ENCODE measurements at regions not wholly inside any gene's neighbourhood (a gene's known extent, or its start where the extent isn't known, plus 50 kb on each side); places are given as distances from the start of the nearest gene placed in this dataset.

DNA sequence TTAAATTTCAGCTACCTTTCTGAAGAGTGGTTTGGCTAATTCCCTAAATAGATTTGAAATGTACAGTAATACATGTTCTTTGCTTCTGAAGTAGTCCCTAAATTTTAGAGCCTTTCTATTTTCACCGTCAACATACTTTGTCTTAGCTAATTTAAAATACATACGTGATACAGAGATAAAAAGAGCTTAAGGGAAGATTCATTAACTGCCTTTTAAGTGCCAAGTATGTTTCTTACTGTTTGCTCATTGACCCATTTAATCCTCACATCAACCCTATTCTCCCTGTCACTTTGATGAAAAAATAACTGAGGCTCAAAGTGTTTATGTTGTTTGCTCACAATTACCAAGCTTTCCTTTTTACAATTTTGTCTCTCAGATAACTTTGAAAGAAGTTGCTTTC, 118.6 kb upstream of the CDH7 start:
- TF ChIP-seq, protein P1, sequence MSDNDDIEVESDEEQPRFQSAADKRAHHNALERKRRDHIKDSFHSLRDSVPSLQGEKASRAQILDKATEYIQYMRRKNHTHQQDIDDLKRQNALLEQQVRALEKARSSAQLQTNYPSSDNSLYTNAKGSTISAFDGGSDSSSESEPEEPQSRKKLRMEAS (IDR thresholded peaks at IDR 0.05; ENCODE audit: low read depth, low read length): no peak
- TF ChIP-seq, protein P2, sequence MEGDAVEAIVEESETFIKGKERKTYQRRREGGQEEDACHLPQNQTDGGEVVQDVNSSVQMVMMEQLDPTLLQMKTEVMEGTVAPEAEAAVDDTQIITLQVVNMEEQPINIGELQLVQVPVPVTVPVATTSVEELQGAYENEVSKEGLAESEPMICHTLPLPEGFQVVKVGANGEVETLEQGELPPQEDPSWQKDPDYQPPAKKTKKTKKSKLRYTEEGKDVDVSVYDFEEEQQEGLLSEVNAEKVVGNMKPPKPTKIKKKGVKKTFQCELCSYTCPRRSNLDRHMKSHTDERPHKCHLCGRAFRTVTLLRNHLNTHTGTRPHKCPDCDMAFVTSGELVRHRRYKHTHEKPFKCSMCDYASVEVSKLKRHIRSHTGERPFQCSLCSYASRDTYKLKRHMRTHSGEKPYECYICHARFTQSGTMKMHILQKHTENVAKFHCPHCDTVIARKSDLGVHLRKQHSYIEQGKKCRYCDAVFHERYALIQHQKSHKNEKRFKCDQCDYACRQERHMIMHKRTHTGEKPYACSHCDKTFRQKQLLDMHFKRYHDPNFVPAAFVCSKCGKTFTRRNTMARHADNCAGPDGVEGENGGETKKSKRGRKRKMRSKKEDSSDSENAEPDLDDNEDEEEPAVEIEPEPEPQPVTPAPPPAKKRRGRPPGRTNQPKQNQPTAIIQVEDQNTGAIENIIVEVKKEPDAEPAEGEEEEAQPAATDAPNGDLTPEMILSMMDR (IDR thresholded peaks at IDR 0.05; ENCODE audit: low read depth, low read length): no peak
- no peak for TF ChIP-seq POLR2A (IDR thresholded peaks at IDR 0.05; ENCODE audit: extremely low read depth, insufficient read length)
- TF ChIP-seq MYC (IDR thresholded peaks at IDR 0.05; ENCODE audit: low read depth, low read length): no peak
- no peak for DNase-seq (ENCODE audit: low read depth)
- no peak overlapping the region for H3K4me3 ChIP-seq (ENCODE audit: low read depth, low read length)

GRCh38 chr18:65631766-65632165, 119.0 kb upstream of the CDH7 start:
- H3K4me3 ChIP-seq (ENCODE audit: low read depth, low read length): no peak overlapping the region
- no peak for DNase-seq (ENCODE audit: low read depth)
- no peak for TF ChIP-seq MYC (IDR thresholded peaks at IDR 0.05; ENCODE audit: low read depth, low read length)
- TF ChIP-seq, protein P2 (IDR thresholded peaks at IDR 0.05; ENCODE audit: low read depth, low read length): no peak
- TF ChIP-seq, protein P1 (IDR thresholded peaks at IDR 0.05; ENCODE audit: low read depth, low read length): no peak
- TF ChIP-seq POLR2A (IDR thresholded peaks at IDR 0.05; ENCODE audit: extremely low read depth, insufficient read length): no peak

GRCh38 chr18:65628390-65628789, 122.4 kb upstream of the CDH7 start:
- H3K4me3 ChIP-seq (ENCODE audit: low read depth, low read length): no peak overlapping the region
- TF ChIP-seq, protein P2 (IDR thresholded peaks at IDR 0.05; ENCODE audit: low read depth, low read length): no peak
- TF ChIP-seq POLR2A (IDR thresholded peaks at IDR 0.05; ENCODE audit: extremely low read depth, insufficient read length) (no peak), MYC (IDR thresholded peaks at IDR 0.05; ENCODE audit: low read depth, low read length) (no peak)
- TF ChIP-seq, protein P1 (IDR thresholded peaks at IDR 0.05; ENCODE audit: low read depth, low read length): no peak
- no peak for DNase-seq (ENCODE audit: low read depth)

- DNase-seq (ENCODE audit: low read depth): no peak
- TF ChIP-seq, protein P2 (IDR thresholded peaks at IDR 0.05; ENCODE audit: low read depth, low read length): no peak
- TF ChIP-seq POLR2A (IDR thresholded peaks at IDR 0.05; ENCODE audit: extremely low read depth, insufficient read length) (no peak), MYC (IDR thresholded peaks at IDR 0.05; ENCODE audit: low read depth, low read length) (no peak)
- TF ChIP-seq, protein P1 (IDR thresholded peaks at IDR 0.05; ENCODE audit: low read depth, low read length): no peak
- H3K4me3 ChIP-seq (ENCODE audit: low read depth, low read length): no peak overlapping the region
These were observed 127.1 kb upstream of the CDH7 start for GRCh38 chr18:65623676-65624075.

GRCh38 chr18:65622436-65622835, 128.4 kb upstream of the CDH7 start:
- DNase-seq (ENCODE audit: low read depth): no peak
- H3K4me3 ChIP-seq (ENCODE audit: low read depth, low read length): no peak overlapping the region
- TF ChIP-seq MYC (IDR thresholded peaks at IDR 0.05; ENCODE audit: low read depth, low read length) (no peak), POLR2A (IDR thresholded peaks at IDR 0.05; ENCODE audit: extremely low read depth, insufficient read length) (no peak)

DNA sequence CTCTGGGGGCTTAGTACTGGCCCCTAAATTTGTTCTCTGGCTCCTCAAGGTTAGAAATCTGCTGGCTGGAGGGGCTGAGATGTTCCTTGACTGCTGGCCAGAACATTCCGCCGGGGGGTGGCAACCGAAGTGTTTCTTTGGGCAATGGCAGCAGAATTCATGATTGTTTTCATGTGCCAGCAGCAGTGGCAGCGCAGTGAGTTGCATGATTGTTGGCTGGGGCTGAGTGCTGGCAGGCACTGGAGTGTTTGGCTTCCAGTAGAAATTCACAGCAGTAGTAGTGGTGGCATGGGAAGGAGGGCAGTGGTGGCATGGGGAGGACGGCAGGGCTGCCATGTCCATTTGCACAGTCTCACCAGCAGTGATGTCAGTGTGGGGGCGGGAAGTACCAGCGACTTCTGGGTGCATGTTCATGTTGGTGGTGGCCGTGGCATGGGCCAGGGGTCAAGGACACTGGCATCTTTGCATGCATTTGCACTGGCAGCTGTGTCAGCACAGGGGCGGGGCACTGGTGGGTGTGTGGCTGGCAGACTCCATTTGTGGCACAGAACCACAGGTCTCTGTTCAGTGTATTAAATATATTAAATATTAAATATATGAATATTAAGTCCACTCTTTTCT, 130.6 kb upstream of the CDH7 start:
- TF ChIP-seq, protein P2 (IDR thresholded peaks at IDR 0.05; ENCODE audit: low read depth, low read length): no peak
- TF ChIP-seq POLR2A (IDR thresholded peaks at IDR 0.05; ENCODE audit: extremely low read depth, insufficient read length): no peak
- TF ChIP-seq, protein P1 (IDR thresholded peaks at IDR 0.05; ENCODE audit: low read depth, low read length): no peak
- TF ChIP-seq MYC (IDR thresholded peaks at IDR 0.05; ENCODE audit: low read depth, low read length): no peak
- no peak overlapping the region for H3K4me3 ChIP-seq (ENCODE audit: low read depth, low read length)
- DNase-seq (ENCODE audit: low read depth): no peak
